K562 (cell line): ENCODE measurements at regions not wholly inside any gene's neighbourhood (a gene's known extent, or its start where the extent isn't known, plus 50 kb on each side); places are given as distances from the start of the nearest gene placed in this dataset.

Source experiments
- ATAC-seq: fragments of 200-7000 bp; cut with Tn5 transposase; 3 replicates; pipeline ENCODE4 v1.9.1; 2020; ENCODE audit warnings: moderate library complexity
- BruUV-seq: library from RNA; stranded (reverse); fragments of 400-500 nt; replicated peaks from 2 replicates; lab custom pipeline; 2021; lab: Mats Ljungman, UMichigan
- CTCF ChIA-PET: fragments of 300-600 bp; formaldehyde crosslinking; extraction: SDS; loops from one replicate; lab custom pipeline; 2021; ENCODE audit warnings: low intra/inter-chr PET ratio; lab: Yijun Ruan, JAX
- POLR2A ChIA-PET: fragments of 300-600, 350-650 bp; sonication (Branson Sonifier 250); formaldehyde crosslinking; extraction: SDS; loops from one replicate; lab custom pipeline; 2021; ENCODE audit warnings: antibody characterized with exemption, inconsistent platforms; lab: Yijun Ruan, JAX
- DNase-seq, 4 experiments: peaks; one replicate each; pipeline versions ENCODE4 v3.0.0 to v3.0.0-alpha.2; 2011 to 2018; ENCODE audit warnings: low spot score in 3 of 4, mixed read lengths in 3 of 4; ENCODE audit errors: extremely low read depth in 1 of 4
- FAIRE-seq: peaks from 2 replicates; lab custom pipeline; 2011; peaks lifted over from hg19 to GRCh38; lab: Jason Lieb, UNC
- H2AFZ ChIP-seq: 2 replicates; pipeline ENCODE4 v1.6.0; 2011; ENCODE audit warnings: low read depth, low read length, control low read depth, inconsistent platforms
- H3K27ac ChIP-seq: fragments of 200-600 bp; 3 replicates; pipeline ENCODE4 v1.8.0; 2011; ENCODE audit warnings: low read depth, mild to moderate bottlenecking, control low read depth, inconsistent platforms, low read length, moderate library complexity, mixed read lengths; ENCODE audit errors: extremely low read depth
- H3K27me3 ChIP-seq, 2 experiments: fragments of 300-600 bp in 1 of 2; 2 replicates in 1 of 2; 3 replicates in 1 of 2; pipeline versions ENCODE4 v1.6.0 to v1.8.0; 2011; ENCODE audit warnings: inconsistent platforms in 2 of 2, low read length in 2 of 2, mild to moderate bottlenecking in 1 of 2, mixed read lengths in 1 of 2, moderate library complexity in 1 of 2; ENCODE audit not compliant: control insufficient read depth in 2 of 2, insufficient read depth in 2 of 2
- H3K36me3 ChIP-seq: fragments of 300-600 bp; 3 replicates; pipeline ENCODE4 v1.8.0; 2011; ENCODE audit warnings: mild to moderate bottlenecking, low read length, inconsistent platforms; ENCODE audit not compliant: control insufficient read depth, insufficient read depth
- H3K4me1 ChIP-seq, 2 experiments: fragments of 200-600 bp in 1 of 2; replicated peaks in 1 of 2; 2 replicates in 1 of 2; 3 replicates in 1 of 2; pipeline versions ENCODE4 v1.5.1 to v1.8.0; 2011; ENCODE audit warnings: inconsistent platforms in 2 of 2, low read length in 2 of 2, mild to moderate bottlenecking in 1 of 2, mixed read lengths in 1 of 2, moderate library complexity in 1 of 2; ENCODE audit not compliant: control insufficient read depth in 2 of 2, insufficient read depth in 2 of 2
- H3K4me2 ChIP-seq: 2 replicates; pipeline ENCODE4 v1.6.1; 2011; ENCODE audit warnings: low read length, control low read depth, inconsistent platforms, mixed read lengths; ENCODE audit not compliant: insufficient read depth
- H3K4me3 ChIP-seq: fragments of 200-600 bp; sonication (generic), shearing (Covaris generic); 2 replicates; pipeline ENCODE4 v1.5.1; 2016; ENCODE audit warnings: control low read depth, inconsistent platforms
- H3K79me2 ChIP-seq: fragments of 200-600 bp; 3 replicates; pipeline ENCODE4 v1.8.0; 2011; ENCODE audit warnings: low read length, inconsistent platforms; ENCODE audit not compliant: control insufficient read depth, insufficient read depth
- H3K9ac ChIP-seq, 2 experiments: 2 replicates each; pipeline versions ENCODE4 v1.6.0 to v1.6.1; 2011; ENCODE audit warnings: low read depth in 2 of 2, low read length in 2 of 2, control low read depth in 1 of 2, inconsistent platforms in 1 of 2, mild to moderate bottlenecking in 1 of 2, mixed read lengths in 1 of 2; ENCODE audit not compliant: insufficient read depth in 1 of 2
- H3K9me1 ChIP-seq: one replicate; pipeline ENCODE4 v1.6.0; 2011; ENCODE audit warnings: inconsistent platforms, mild to moderate bottlenecking, low read length, moderate library complexity; ENCODE audit not compliant: control insufficient read depth, insufficient read depth
- H3K9me3 ChIP-seq: replicated peaks from 2 replicates; pipeline ENCODE4 v1.5.1; 2011; ENCODE audit warnings: low read depth, low read length, inconsistent platforms; ENCODE audit not compliant: control insufficient read depth, insufficient read depth
- H4K20me1 ChIP-seq: replicated peaks from 2 replicates; pipeline ENCODE4 v1.6.1; 2011; ENCODE audit warnings: low read length, inconsistent platforms, mixed read lengths; ENCODE audit not compliant: control insufficient read depth, insufficient read depth
- ARID1B ChIP-seq: fragments of 450-650 bp; IDR thresholded peaks from 2 replicates; pipeline ENCODE4 v1.6.1; 2016; ENCODE audit warnings: antibody characterized with exemption, mild to moderate bottlenecking, inconsistent platforms
- CC2D1A ChIP-seq: fragments of 450-650 bp; IDR thresholded peaks from 2 replicates; pipeline ENCODE4 v1.6.1; 2017; ENCODE audit warnings: mild to moderate bottlenecking
- ETV1 ChIP-seq: fragments of 450-650 bp; conservative IDR thresholded peaks from 2 replicates; pipeline ENCODE4 v1.6.1; 2016; ENCODE audit warnings: missing genetic modification characterization, control low read depth, low read depth, missing compliant biosample characterization
- GABPB1 ChIP-seq: sonication (generic); formaldehyde crosslinking; IDR thresholded peaks from 2 replicates; pipeline ENCODE4 v1.8.0; 2022; ENCODE audit warnings: mild to moderate bottlenecking, missing genetic modification reagents
- LARP7 ChIP-seq: fragments of 450-650 bp; IDR thresholded peaks from 2 replicates; pipeline ENCODE4 v1.6.1; 2016
- MEF2A ChIP-seq: IDR thresholded peaks from 2 replicates; pipeline ENCODE4 v1.6.1; 2011; ENCODE audit warnings: low read depth, mild to moderate bottlenecking, low read length, moderate library complexity; ENCODE audit not compliant: control insufficient read depth
- MTA2 ChIP-seq: fragments of 450-650 bp; IDR thresholded peaks from 2 replicates; pipeline ENCODE4 v1.6.1; 2016; ENCODE audit warnings: low read depth
- ZBTB2 ChIP-seq: fragments of 450-650 bp; IDR thresholded peaks from 2 replicates; pipeline ENCODE4 v1.6.1; 2016; ENCODE audit warnings: antibody characterized with exemption
- ZNF384 ChIP-seq: IDR thresholded peaks from 2 replicates; pipeline ENCODE4 v1.6.1; 2012; ENCODE audit warnings: low read depth, low read length, improper control_type of control experiment
- WGBS: fragments of 100-300 bp; shearing (Covaris generic); methylation state at CpG from one replicate; pipeline ENCODE4 v1.1.6; 2016; ENCODE audit warnings: low coverage, mixed read lengths; ENCODE audit not compliant: insufficient coverage; ENCODE audit errors: missing lambda C conversion rate; 5-methylcytosine and 5-hydroxymethylcytosine counted together
- in situ Hi-C: fragments of 300-500 bp; cut with MboI; formaldehyde crosslinking; loops from 4 replicates; pipeline ENCODE4 v1.15.0; 2018; ENCODE audit warnings: inconsistent platforms, mixed read lengths
- intact Hi-C: fragments of 100-400 bp; cut with micrococcal nuclease; formaldehyde crosslinking; loops from 2 replicates; pipeline ENCODE4 v1.14.2; 2022
- TF ChIP-seq, protein P1 (sequence below): IDR thresholded peaks from 2 replicates; pipeline ENCODE4 v1.6.1; 2016; ENCODE audit warnings: missing genetic modification characterization, missing compliant biosample characterization

- peaks cover 10 to 16% of the 10 kb centered on the region in 2 experiments for H3K4me1 ChIP-seq
- H3K9me1 ChIP-seq, result no peaks in the 10 kb centered on the region
- POLR2A ChIA-PET, result no interaction called here
- DNase-seq (peak in 1 of 4 experiments; percentile 26), FAIRE-seq (no peak), ATAC-seq (no peak)
- no peaks in the 10 kb centered on the region for H3K79me2 ChIP-seq
- H4K20me1 ChIP-seq, result no peaks in the 10 kb centered on the region
- 34% methylated on average over 4 of the region's 5 CpGs for WGBS
- H3K4me3 ChIP-seq, result no peak overlapping the region
- BruUV-seq, result no TSS peak
- no peak overlapping the region for H3K27ac ChIP-seq
- H3K9me3 ChIP-seq, result no peaks in the 10 kb centered on the region
- H3K36me3 ChIP-seq, result no peaks in the 10 kb centered on the region
- CTCF ChIA-PET, result interaction anchor here (0.6 to 5.5 kb wide), 2 partner anchors 161 to 210 kb away, joined by 5 to 62 read pairs; no protein-coding TSS in a partner anchor
- H3K9ac ChIP-seq, result no peak overlapping the region
- H3K4me2 ChIP-seq, result no peak overlapping the region
- no peaks in the 10 kb centered on the region; a peak in 1 of 5 replicates for H3K27me3 ChIP-seq
- in situ Hi-C loops, result loop anchor here (5.0 kb wide), 1 partner anchor 99 kb away; no protein-coding TSS in a partner anchor
- H2AFZ ChIP-seq, result 0 out of 2 replicates have a peak overlapping the region, but pooled peaks have one; percentile 8
- TF ChIP-seq ETV1 (no peak), MTA2 (0 out of 2 replicates have a peak, but pooled peaks have one; percentile 9), LARP7 (peak; percentile 52; the same call in 1 of the 2 replicates), CC2D1A (0 out of 2 replicates have a peak, but pooled peaks have one; percentile 19), ZNF384 (0 out of 2 replicates have a peak, but pooled peaks have one; percentile 12), GABPB1 (no peak), ZBTB2 (no peak), ARID1B (peak; percentile 20; the same call in 1 of the 2 replicates), MEF2A (no peak)
- TF ChIP-seq, protein P1, sequence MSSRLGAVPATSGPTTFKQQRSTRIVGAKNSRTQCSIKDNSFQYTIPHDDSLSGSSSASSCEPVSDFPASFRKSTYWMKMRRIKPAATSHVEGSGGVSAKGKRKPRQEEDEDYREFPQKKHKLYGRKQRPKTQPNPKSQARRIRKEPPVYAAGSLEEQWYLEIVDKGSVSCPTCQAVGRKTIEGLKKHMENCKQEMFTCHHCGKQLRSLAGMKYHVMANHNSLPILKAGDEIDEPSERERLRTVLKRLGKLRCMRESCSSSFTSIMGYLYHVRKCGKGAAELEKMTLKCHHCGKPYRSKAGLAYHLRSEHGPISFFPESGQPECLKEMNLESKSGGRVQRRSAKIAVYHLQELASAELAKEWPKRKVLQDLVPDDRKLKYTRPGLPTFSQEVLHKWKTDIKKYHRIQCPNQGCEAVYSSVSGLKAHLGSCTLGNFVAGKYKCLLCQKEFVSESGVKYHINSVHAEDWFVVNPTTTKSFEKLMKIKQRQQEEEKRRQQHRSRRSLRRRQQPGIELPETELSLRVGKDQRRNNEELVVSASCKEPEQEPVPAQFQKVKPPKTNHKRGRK, result peak; percentile 92
- intact Hi-C loops, result no loop called here
Measured at GRCh38 chr7:50208378-50208982, 96.0 kb upstream of the IKZF1 start.
